GM10248 (cell line): ENCODE measurements at regions not wholly inside any gene's neighbourhood (a gene's known extent, or its start where the extent isn't known, plus 50 kb on each side); places are given as distances from the start of the nearest gene placed in this dataset.

ENCODE experiments used
- CTCF ChIA-PET: fragments of 300-600 bp; sonication (Branson Sonifier 250); formaldehyde crosslinking; extraction: SDS; loops from one replicate; lab custom pipeline; 2021; ENCODE audit warnings: antibody characterized with exemption; lab: Yijun Ruan, JAX
- POLR2A ChIA-PET: fragments of 350-650 bp; sonication (Branson Sonifier 250); formaldehyde crosslinking; extraction: SDS; loops from one replicate; lab custom pipeline; 2020; ENCODE audit warnings: antibody characterized with exemption; lab: Yijun Ruan, JAX
- DNase-seq: peaks from one replicate; pipeline ENCODE4 v3.0.0; 2012; ENCODE audit errors: extremely low spot score
- CTCF ChIP-seq: IDR thresholded peaks from 2 replicates; pipeline ENCODE4 v1.5.1; 2012; ENCODE audit warnings: mild to moderate bottlenecking, low read depth; ENCODE audit errors: extremely low read depth, missing control alignments, control extremely low read depth

- CTCF ChIA-PET = no interaction called here
- DNase-seq = no peak
- POLR2A ChIA-PET = no interaction called here
- TF ChIP-seq CTCF = no peak
Measured at GRCh38 chr1:81672766-81673165, 128.0 kb upstream of the ADGRL2 start.

DNA sequence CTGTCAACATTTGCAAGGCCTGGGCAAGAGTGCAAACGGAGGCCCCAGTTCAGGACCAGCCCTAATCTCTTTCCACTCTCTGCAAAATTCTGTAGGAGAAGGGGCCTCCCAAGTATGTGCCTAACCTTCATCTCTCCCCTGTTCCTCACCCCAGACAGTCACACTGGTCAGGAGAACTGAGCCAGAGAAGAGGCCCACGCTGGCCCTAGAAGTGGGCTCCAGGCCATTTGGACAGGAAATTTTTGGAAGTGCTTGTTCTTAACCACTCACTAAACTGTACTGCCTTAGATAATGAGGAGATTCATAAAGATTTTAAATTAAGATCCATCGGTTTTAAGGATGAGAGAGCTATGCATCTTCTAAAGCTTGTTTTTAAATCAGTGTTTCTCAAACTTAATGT, 129.7 kb upstream of the ADGRL2 start:
- ChIA-PET POLR2A (no interaction called here), CTCF (no interaction called here)
- no peak for TF ChIP-seq CTCF
- DNase-seq = no peak

- ChIA-PET CTCF (interaction anchor here (0.7 kb wide), 1 partner anchor 11 kb away, joined by 3 read pairs; no protein-coding TSS in a partner anchor), POLR2A (no interaction called here)
- DNase-seq = no peak
Measured at GRCh38 chr1:81670286-81670685, 130.4 kb upstream of the ADGRL2 start.

DNA sequence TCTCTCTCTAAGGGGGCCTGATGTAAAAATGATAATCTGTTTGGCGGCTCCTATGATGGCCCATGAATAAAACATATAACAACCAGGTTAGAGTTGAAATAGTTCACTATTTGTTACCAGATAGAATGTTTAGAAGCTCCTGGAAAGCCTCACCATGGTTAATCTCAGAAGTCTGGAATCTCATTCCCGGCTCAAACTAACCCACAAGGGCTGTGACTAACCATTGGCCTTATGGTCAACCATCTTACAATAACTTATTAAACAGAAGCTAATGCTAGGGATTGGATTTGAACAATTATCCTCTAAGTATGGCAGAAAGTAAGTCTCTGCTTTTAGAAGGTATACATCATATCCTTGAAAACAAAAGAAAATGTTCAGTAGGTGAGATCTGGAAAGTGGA, 134.1 kb upstream of the ADGRL2 start:
- ChIA-PET POLR2A (no interaction called here), CTCF (interaction anchor here (1.5 kb wide), 1 partner anchor 15 kb away, joined by 4 read pairs; no protein-coding TSS in a partner anchor)
- TF ChIP-seq CTCF = no peak
- DNase-seq = no peak

More at GRCh38 chr1:81670286-81670685, 130.4 kb upstream of the ADGRL2 start:
- TF ChIP-seq CTCF = no peak

DNA sequence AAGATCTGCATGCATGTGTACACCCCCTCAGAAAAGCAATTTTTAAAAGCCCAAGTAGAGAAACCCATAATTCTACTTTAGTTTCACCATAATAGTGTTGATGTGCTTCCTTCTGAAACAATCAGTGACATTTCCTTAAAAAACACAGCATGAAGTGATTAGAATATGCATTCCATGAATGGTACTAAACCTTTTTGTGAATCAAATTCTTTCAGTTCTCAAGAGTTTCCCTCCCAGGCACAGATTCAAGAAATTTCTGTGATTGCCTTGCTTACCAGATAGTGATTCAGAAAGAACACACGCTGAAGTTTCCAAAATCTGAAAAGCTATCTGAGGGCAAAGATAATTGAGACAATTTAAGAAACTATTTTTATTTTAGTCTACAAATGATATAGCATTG, 136.4 kb upstream of the ADGRL2 start:
- DNase-seq = no peak
- POLR2A ChIA-PET = no interaction called here
- CTCF ChIA-PET = no interaction called here
- TF ChIP-seq CTCF = no peak

DNA sequence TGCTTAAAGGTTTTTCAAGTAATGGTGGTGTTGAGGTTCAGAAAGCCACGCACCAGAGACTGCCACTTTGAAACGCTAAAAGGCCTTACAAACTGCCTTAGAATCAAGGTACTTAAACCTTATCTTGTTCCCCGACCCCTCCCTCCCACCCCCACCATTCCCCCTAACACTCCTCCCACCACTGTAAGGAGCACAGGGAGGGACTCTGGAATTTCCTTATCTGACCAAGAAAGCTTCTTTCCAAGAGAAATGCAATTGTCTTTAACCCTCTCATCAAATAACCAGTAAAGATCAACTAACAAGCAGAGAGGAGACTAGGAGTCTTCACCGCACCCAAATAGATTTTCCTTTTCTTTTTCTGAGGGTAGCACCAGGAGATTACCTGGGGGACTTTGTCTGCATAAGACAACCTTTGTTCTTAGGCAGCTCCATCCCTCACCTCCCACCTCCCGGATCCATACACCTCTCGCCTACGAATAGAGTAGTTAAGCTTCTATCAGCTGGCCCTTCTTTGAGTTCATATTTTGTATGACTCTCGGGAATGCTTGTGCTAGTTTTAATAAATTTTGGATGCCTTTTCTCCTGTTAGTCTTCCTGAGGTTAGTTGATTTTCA, 137.7 kb upstream of the ADGRL2 start:
- ChIA-PET POLR2A (no interaction called here), CTCF (interaction anchor here (0.7 kb wide), 2 partner anchors 9 to 12 kb away, joined by 3 read pairs; no protein-coding TSS in a partner anchor)
- no peak for DNase-seq
- no peak for TF ChIP-seq CTCF

GRCh38 chr1:81660286-81660685, 140.4 kb upstream of the ADGRL2 start:
- ChIA-PET POLR2A (no interaction called here), CTCF (no interaction called here)
- DNase-seq = no peak
- no peak for TF ChIP-seq CTCF
